ENCODE measurements at regions not wholly inside any gene's neighbourhood (a gene's known extent, or its start where the extent isn't known, plus 50 kb on each side); places are given as distances from the start of the nearest gene placed in this dataset.
"Not testable (repeated sequence)": the region's sequence is repeated elsewhere in the genome, so short reads cannot be mapped to it uniquely, and the experiment has no call there.

GRCh38 chr16:13708347-13709120 lies 211.4 kb upstream of the ERCC4 start:
- DNase-seq (ENCODE audit: low read depth): no peak

GRCh38 chr16:13718748-13719147 lies 201.2 kb upstream of the ERCC4 start:
- DNase-seq (ENCODE audit: low read depth): no peak

- no peak for DNase-seq (ENCODE audit: low read depth)
Observed at GRCh38 chr16:13727943-13728342, 192.0 kb upstream of the ERCC4 start.

GRCh38 chr16:13733561-13733960 lies 186.4 kb upstream of the ERCC4 start:
- peak; percentile 13 for DNase-seq (ENCODE audit: low read depth)

- DNase-seq (ENCODE audit: low read depth): not testable (repeated sequence)
Observed at GRCh38 chr16:13739621-13740373, 180.2 kb upstream of the ERCC4 start.

- DNase-seq (ENCODE audit: low read depth): no peak
Observed at GRCh38 chr16:13742928-13743327, 177.0 kb upstream of the ERCC4 start.

- no peak for DNase-seq (ENCODE audit: low read depth)
Observed at GRCh38 chr16:13743571-13743970, 176.4 kb upstream of the ERCC4 start.

GRCh38 chr16:13756411-13757140 lies 163.4 kb upstream of the ERCC4 start:
- no peak for DNase-seq (ENCODE audit: low read depth)

- DNase-seq (ENCODE audit: low read depth): no peak
Observed at GRCh38 chr16:13766334-13766733, 153.6 kb upstream of the ERCC4 start.

GRCh38 chr16:13767215-13767614 lies 152.7 kb upstream of the ERCC4 start:
- no peak for DNase-seq (ENCODE audit: low read depth)

GRCh38 chr16:13768471-13768870 lies 151.5 kb upstream of the ERCC4 start:
- DNase-seq (ENCODE audit: low read depth): no peak

- DNase-seq (ENCODE audit: low read depth): no peak
Observed at GRCh38 chr16:13770436-13770835, 149.5 kb upstream of the ERCC4 start.

GRCh38 chr16:13772782-13773181 lies 147.2 kb upstream of the ERCC4 start:
- no peak for DNase-seq (ENCODE audit: low read depth)

- DNase-seq (ENCODE audit: low read depth): no peak
Observed at GRCh38 chr16:13779676-13780075, 140.3 kb upstream of the ERCC4 start.

- no peak for DNase-seq (ENCODE audit: low read depth)
Observed at GRCh38 chr16:13780406-13781168, 139.4 kb upstream of the ERCC4 start.

GRCh38 chr16:13781169-13781564 lies 138.8 kb upstream of the ERCC4 start:
- DNase-seq (ENCODE audit: low read depth): no peak

- no peak for DNase-seq (ENCODE audit: low read depth)
Observed at GRCh38 chr16:13781575-13782338, 138.2 kb upstream of the ERCC4 start.

- DNase-seq (ENCODE audit: low read depth): no peak
Observed at GRCh38 chr16:13791095-13791494, 128.9 kb upstream of the ERCC4 start.

- DNase-seq (ENCODE audit: low read depth): no peak
Observed at GRCh38 chr16:13793841-13794409, 126.0 kb upstream of the ERCC4 start.

GRCh38 chr16:13795131-13795530 lies 124.8 kb upstream of the ERCC4 start:
- no peak for DNase-seq (ENCODE audit: low read depth)

GRCh38 chr16:13797718-13798117 lies 122.2 kb upstream of the ERCC4 start:
- DNase-seq (ENCODE audit: low read depth): no peak

All from forelimb muscle (tissue), 1 donor.